A673 (cell line): ENCODE measurements at regions not wholly inside any gene's neighbourhood (a gene's known extent, or its start where the extent isn't known, plus 50 kb on each side); places are given as distances from the start of the nearest gene placed in this dataset.

Experiments used
- BruUV-seq: library from RNA; stranded (reverse); fragments of 400-500 nt; replicated peaks from 2 replicates; lab custom pipeline; 2021; lab: Mats Ljungman, UMichigan
- CTCF ChIA-PET: fragments of 300-600 bp; sonication (Branson Sonifier 250); formaldehyde crosslinking; loops from one replicate; lab custom pipeline; 2022; ENCODE audit warnings: antibody characterized with exemption; lab: Charles Lee
- POLR2A ChIA-PET: fragments of 300-600 bp; sonication (Branson Sonifier 250); formaldehyde crosslinking; loops from one replicate; lab custom pipeline; 2022; ENCODE audit warnings: antibody characterized with exemption; ENCODE audit not compliant: low non-redundant PET; lab: Charles Lee
- DNase-seq: peaks from one replicate; pipeline ENCODE4 v3.0.0-alpha.2; 2015; ENCODE audit warnings: low spot score
- H3K27ac ChIP-seq: fragments of 200-600 bp; sonication (generic); 2 replicates; pipeline ENCODE4 v1.5.1; 2016; ENCODE audit warnings: mixed run types, low read depth, mild to moderate bottlenecking, mixed read lengths, antibody characterized with exemption, low read length; ENCODE audit not compliant: poor library complexity, severe bottlenecking
- H3K27me3 ChIP-seq: fragments of 200-600 bp; sonication (generic); replicated peaks from 2 replicates; pipeline ENCODE4 v1.6.1; 2017; ENCODE audit warnings: mixed run types, low read depth, mild to moderate bottlenecking, mixed read lengths, antibody characterized with exemption, low read length; ENCODE audit not compliant: insufficient read depth, poor library complexity
- H3K36me3 ChIP-seq: fragments of 200-600 bp; sonication (generic); 2 replicates; pipeline ENCODE4 v1.6.1; 2016; ENCODE audit warnings: mixed run types, mild to moderate bottlenecking, mixed read lengths, antibody characterized with exemption, low read length; ENCODE audit not compliant: insufficient read depth, poor library complexity, severe bottlenecking
- H3K4me1 ChIP-seq: fragments of 200-600 bp; sonication (generic); 2 replicates; pipeline ENCODE4 v1.6.1; 2017; ENCODE audit warnings: mixed run types, mild to moderate bottlenecking, mixed read lengths, antibody characterized with exemption, low read length; ENCODE audit not compliant: insufficient read depth, poor library complexity, severe bottlenecking
- H3K4me3 ChIP-seq: fragments of 200-600 bp; sonication (generic); 2 replicates; pipeline ENCODE4 v1.5.1; 2016; ENCODE audit warnings: low read depth, mixed run types, mild to moderate bottlenecking, mixed read lengths, low read length; ENCODE audit not compliant: poor library complexity, severe bottlenecking
- H3K9me3 ChIP-seq: fragments of 200-600 bp; sonication (generic); 2 replicates; pipeline ENCODE4 v1.6.1; 2016; ENCODE audit warnings: mixed run types, low read depth, mild to moderate bottlenecking, mixed read lengths, antibody characterized with exemption, low read length; ENCODE audit not compliant: poor library complexity, severe bottlenecking
- EZH2 ChIP-seq: fragments of 200-600 bp; sonication (generic); IDR thresholded peaks from 2 replicates; pipeline ENCODE4 v1.6.1; 2017; ENCODE audit warnings: borderline replicate concordance, low read depth, mild to moderate bottlenecking, mixed read lengths, antibody characterized with exemption, low read length; ENCODE audit not compliant: poor library complexity, severe bottlenecking
- intact Hi-C: fragments of 100-400 bp; cut with micrococcal nuclease; formaldehyde crosslinking; loops from one replicate; pipeline ENCODE4 v1.10.0; 2022; ENCODE audit not compliant: unreplicated experiment
- TF ChIP-seq, protein P1 (sequence below): fragments of 300-800, 200-600 bp; sonication (generic); conservative IDR thresholded peaks from 2 replicates; pipeline ENCODE4 v1.5.1; 2017; ENCODE audit warnings: low read depth, mild to moderate bottlenecking, antibody characterized with exemption, low read length, moderate library complexity, mixed read lengths

DNA sequence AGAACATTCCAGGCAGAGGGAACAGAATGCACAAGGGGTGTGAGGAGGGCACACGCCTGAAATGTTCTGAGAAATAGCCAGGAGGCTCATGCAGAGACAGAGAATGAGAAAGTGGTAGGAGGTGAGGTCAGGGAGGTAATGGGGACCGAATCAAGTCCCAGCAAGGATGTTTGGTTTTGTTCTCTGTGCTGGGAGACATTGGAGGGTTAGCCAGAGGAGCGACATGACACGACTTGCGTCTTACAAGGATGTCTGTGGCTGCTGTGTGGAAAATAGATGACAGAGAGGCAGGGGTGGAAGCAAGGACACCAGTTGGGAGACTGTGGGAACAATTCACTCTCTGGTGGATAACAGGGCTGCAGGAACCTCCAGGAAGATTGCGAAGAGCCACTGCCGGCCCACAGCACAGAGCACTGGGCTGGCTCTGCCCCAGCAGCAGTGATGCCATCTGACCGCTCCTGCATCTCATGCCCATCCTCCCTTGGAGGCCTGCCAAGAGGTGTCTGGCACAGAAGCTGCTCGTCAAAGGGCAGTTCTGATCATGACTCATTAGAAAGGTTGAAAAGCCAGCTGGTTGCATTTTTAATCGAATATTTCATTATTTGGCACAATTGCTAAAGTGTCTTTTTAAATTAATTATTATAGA, 57.7 kb upstream of the CD83 start:
- POLR2A ChIA-PET = no interaction called here
- H3K9me3 ChIP-seq = peaks cover 4% of the 10 kb centered on the region
- no TSS peak for BruUV-seq
- no peaks in the 10 kb centered on the region for H3K27me3 ChIP-seq
- CTCF ChIA-PET = no interaction called here
- TF ChIP-seq EZH2 = no peak
- TF ChIP-seq, protein P1, sequence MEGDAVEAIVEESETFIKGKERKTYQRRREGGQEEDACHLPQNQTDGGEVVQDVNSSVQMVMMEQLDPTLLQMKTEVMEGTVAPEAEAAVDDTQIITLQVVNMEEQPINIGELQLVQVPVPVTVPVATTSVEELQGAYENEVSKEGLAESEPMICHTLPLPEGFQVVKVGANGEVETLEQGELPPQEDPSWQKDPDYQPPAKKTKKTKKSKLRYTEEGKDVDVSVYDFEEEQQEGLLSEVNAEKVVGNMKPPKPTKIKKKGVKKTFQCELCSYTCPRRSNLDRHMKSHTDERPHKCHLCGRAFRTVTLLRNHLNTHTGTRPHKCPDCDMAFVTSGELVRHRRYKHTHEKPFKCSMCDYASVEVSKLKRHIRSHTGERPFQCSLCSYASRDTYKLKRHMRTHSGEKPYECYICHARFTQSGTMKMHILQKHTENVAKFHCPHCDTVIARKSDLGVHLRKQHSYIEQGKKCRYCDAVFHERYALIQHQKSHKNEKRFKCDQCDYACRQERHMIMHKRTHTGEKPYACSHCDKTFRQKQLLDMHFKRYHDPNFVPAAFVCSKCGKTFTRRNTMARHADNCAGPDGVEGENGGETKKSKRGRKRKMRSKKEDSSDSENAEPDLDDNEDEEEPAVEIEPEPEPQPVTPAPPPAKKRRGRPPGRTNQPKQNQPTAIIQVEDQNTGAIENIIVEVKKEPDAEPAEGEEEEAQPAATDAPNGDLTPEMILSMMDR = no peak
- no peaks in the 10 kb centered on the region for H3K4me1 ChIP-seq
- no peak overlapping the region for H3K27ac ChIP-seq
- intact Hi-C loops = no loop called here
- H3K4me3 ChIP-seq = no peak overlapping the region
- DNase-seq = no peak
- H3K36me3 ChIP-seq = no peaks in the 10 kb centered on the region

DNA sequence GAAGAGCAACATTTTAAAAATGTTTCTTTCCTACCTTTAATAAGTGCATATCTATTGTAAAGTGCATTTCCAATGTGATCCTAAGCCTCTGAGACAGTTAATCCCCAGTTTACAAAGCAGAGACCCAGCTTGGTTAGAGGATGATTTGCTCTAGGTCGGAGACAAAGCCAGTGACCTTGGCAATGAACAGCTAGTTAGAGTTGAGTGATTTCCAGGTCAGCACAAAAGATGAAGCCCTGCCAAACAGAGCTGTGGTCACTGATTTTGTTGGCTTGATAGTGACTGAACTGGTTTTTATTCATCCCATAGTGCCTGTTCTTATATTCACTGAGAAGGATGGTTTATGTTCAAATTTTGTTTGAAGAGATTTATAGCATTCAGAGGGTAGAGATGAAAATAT, 56.6 kb upstream of the CD83 start:
- Histone ChIP-seq H3K9me3 (peaks cover 4% of the 10 kb centered on the region), H3K4me1 (no peaks in the 10 kb centered on the region), H3K27me3 (no peaks in the 10 kb centered on the region), H3K27ac (no peak overlapping the region), H3K36me3 (no peaks in the 10 kb centered on the region), H3K4me3 (no peak overlapping the region)
- TF ChIP-seq, protein P1 = no peak
- no peak for TF ChIP-seq EZH2
- POLR2A ChIA-PET = no interaction called here
- DNase-seq = no peak
- intact Hi-C loops = no loop called here
- no TSS peak for BruUV-seq
- CTCF ChIA-PET = no interaction called here

DNA sequence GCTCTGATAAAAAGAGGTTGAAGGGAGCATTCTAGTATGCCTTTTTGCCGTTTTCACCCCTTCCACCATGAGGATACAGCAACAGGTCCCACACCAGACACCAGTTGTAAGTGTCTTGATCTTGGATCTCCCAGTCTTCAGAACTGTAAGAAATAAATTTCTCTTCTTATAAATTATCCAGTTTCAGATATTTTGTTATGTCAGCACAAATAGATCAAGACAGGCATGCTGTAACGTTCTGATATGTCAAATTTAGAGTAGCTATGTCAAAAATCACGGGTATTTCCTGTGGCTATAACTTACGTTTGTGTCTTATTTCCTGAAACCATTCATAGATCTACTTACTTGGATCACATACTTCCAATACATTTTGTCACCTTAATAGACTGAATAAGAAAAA, 55.9 kb upstream of the CD83 start:
- no peak for TF ChIP-seq EZH2
- TF ChIP-seq, protein P1 = no peak

More for the DNA sequence above, 55.9 kb upstream of the CD83 start:
- Histone ChIP-seq H3K27ac (no peak overlapping the region), H3K27me3 (no peaks in the 10 kb centered on the region), H3K4me3 (no peak overlapping the region), H3K4me1 (no peaks in the 10 kb centered on the region), H3K9me3 (peaks cover 4% of the 10 kb centered on the region), H3K36me3 (no peaks in the 10 kb centered on the region)
- no TSS peak for BruUV-seq
- intact Hi-C loops = no loop called here
- ChIA-PET CTCF (no interaction called here), POLR2A (no interaction called here)
- no peak for DNase-seq
